OCI-LY7 (cell line): ENCODE measurements at regions not wholly inside any gene's neighbourhood (a gene's known extent, or its start where the extent isn't known, plus 50 kb on each side); places are given as distances from the start of the nearest gene placed in this dataset.

ENCODE experiments used
- CTCF ChIP-seq: fragments of 200-600 bp; sonication (generic); conservative IDR thresholded peaks from 2 replicates; pipeline ENCODE4 v1.5.1; 2014; ENCODE audit warnings: mild to moderate bottlenecking, antibody characterized with exemption, low read length, moderate library complexity, mixed read lengths
- EZH2phosphoT487 ChIP-seq: fragments of 200-600 bp; sonication (generic); IDR thresholded peaks from 2 replicates; pipeline ENCODE4 v1.6.1; 2018; ENCODE audit warnings: low read depth, borderline replicate concordance, mild to moderate bottlenecking, mixed run types, antibody characterized with exemption, low read length, moderate library complexity, mixed read lengths

- TF ChIP-seq CTCF (no peak), EZH2phosphoT487 (no peak)
These were observed 151.7 kb upstream of the FUT8 start for GRCh38 chr14:65260786-65261185.
